ENCODE measurements at regions not wholly inside any gene's neighbourhood (a gene's known extent, or its start where the extent isn't known, plus 50 kb on each side); places are given as distances from the start of the nearest gene placed in this dataset.
"Not testable (repeated sequence)": the region's sequence is repeated elsewhere in the genome, so short reads cannot be mapped to it uniquely, and the experiment has no call there.

DNA sequence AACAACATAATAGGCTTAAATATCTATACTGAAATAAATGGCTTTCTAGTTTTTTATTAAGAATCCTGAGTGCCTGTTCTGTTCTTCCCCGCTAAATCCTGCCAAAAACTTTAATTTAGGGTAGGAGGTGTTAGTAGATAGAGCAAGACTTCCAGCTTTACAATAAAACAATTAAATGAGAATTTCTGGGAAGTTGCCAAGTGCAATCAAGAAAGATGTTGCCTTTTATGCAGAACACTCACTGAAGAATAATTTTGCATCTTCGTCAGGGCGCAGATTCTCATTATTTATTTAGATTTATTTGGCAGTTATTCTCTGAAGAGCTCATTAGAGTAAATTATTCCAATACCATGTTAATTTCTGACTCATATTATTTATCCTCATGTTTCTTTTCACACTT is 103.2 kb upstream of the GPR141 start (continued):
- TF ChIP-seq, protein P1, sequence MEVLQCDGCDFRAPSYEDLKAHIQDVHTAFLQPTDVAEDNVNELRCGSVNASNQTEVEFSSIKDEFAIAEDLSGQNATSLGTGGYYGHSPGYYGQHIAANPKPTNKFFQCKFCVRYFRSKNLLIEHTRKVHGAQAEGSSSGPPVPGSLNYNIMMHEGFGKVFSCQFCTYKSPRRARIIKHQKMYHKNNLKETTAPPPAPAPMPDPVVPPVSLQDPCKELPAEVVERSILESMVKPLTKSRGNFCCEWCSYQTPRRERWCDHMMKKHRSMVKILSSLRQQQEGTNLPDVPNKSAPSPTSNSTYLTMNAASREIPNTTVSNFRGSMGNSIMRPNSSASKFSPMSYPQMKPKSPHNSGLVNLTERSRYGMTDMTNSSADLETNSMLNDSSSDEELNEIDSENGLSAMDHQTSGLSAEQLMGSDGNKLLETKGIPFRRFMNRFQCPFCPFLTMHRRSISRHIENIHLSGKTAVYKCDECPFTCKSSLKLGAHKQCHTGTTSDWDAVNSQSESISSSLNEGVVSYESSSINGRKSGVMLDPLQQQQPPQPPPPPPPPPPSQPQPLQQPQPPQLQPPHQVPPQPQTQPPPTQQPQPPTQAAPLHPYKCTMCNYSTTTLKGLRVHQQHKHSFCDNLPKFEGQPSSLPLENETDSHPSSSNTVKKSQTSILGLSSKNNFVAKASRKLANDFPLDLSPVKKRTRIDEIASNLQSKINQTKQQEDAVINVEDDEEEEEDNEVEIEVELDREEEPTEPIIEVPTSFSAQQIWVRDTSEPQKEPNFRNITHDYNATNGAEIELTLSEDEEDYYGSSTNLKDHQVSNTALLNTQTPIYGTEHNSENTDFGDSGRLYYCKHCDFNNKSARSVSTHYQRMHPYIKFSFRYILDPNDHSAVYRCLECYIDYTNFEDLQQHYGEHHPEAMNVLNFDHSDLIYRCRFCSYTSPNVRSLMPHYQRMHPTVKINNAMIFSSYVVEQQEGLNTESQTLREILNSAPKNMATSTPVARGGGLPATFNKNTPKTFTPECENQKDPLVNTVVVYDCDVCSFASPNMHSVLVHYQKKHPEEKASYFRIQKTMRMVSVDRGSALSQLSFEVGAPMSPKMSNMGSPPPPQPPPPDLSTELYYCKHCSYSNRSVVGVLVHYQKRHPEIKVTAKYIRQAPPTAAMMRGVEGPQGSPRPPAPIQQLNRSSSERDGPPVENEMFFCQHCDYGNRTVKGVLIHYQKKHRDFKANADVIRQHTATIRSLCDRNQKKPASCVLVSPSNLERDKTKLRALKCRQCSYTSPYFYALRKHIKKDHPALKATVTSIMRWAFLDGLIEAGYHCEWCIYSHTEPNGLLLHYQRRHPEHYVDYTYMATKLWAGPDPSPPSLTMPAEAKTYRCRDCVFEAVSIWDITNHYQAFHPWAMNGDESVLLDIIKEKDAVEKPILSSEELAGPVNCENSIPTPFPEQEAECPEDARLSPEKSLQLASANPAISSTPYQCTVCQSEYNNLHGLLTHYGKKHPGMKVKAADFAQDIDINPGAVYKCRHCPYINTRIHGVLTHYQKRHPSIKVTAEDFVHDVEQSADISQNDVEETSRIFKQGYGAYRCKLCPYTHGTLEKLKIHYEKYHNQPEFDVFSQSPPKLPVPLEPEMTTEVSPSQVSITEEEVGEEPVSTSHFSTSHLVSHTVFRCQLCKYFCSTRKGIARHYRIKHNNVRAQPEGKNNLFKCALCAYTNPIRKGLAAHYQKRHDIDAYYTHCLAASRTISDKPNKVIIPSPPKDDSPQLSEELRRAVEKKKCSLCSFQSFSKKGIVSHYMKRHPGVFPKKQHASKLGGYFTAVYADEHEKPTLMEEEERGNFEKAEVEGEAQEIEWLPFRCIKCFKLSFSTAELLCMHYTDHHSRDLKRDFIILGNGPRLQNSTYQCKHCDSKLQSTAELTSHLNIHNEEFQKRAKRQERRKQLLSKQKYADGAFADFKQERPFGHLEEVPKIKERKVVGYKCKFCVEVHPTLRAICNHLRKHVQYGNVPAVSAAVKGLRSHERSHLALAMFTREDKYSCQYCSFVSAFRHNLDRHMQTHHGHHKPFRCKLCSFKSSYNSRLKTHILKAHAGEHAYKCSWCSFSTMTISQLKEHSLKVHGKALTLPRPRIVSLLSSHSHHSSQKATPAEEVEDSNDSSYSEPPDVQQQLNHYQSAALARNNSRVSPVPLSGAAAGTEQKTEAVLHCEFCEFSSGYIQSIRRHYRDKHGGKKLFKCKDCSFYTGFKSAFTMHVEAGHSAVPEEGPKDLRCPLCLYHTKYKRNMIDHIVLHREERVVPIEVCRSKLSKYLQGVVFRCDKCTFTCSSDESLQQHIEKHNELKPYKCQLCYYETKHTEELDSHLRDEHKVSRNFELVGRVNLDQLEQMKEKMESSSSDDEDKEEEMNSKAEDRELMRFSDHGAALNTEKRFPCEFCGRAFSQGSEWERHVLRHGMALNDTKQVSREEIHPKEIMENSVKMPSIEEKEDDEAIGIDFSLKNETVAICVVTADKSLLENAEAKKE (CRISPR knock-in tag; IDR thresholded peaks at IDR 0.05), result no peak
- no peak for TF ChIP-seq NANOG (IDR thresholded peaks at IDR 0.05; ENCODE audit: borderline replicate concordance)
- TF ChIP-seq, protein P2, sequence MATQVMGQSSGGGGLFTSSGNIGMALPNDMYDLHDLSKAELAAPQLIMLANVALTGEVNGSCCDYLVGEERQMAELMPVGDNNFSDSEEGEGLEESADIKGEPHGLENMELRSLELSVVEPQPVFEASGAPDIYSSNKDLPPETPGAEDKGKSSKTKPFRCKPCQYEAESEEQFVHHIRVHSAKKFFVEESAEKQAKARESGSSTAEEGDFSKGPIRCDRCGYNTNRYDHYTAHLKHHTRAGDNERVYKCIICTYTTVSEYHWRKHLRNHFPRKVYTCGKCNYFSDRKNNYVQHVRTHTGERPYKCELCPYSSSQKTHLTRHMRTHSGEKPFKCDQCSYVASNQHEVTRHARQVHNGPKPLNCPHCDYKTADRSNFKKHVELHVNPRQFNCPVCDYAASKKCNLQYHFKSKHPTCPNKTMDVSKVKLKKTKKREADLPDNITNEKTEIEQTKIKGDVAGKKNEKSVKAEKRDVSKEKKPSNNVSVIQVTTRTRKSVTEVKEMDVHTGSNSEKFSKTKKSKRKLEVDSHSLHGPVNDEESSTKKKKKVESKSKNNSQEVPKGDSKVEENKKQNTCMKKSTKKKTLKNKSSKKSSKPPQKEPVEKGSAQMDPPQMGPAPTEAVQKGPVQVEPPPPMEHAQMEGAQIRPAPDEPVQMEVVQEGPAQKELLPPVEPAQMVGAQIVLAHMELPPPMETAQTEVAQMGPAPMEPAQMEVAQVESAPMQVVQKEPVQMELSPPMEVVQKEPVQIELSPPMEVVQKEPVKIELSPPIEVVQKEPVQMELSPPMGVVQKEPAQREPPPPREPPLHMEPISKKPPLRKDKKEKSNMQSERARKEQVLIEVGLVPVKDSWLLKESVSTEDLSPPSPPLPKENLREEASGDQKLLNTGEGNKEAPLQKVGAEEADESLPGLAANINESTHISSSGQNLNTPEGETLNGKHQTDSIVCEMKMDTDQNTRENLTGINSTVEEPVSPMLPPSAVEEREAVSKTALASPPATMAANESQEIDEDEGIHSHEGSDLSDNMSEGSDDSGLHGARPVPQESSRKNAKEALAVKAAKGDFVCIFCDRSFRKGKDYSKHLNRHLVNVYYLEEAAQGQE (IDR thresholded peaks at IDR 0.05; ENCODE audit: unreplicated experiment), result no peak
- no peak for TF ChIP-seq EZH2 (IDR thresholded peaks at IDR 0.05; ENCODE audit: low read depth, unreplicated experiment)
- TF ChIP-seq POLR2AphosphoS5 (IDR thresholded peaks at IDR 0.05; ENCODE audit: low read depth), result no peak
- TF ChIP-seq ZNF114 (CRISPR knock-in tag; IDR thresholded peaks at IDR 0.05), result no peak

DNA sequence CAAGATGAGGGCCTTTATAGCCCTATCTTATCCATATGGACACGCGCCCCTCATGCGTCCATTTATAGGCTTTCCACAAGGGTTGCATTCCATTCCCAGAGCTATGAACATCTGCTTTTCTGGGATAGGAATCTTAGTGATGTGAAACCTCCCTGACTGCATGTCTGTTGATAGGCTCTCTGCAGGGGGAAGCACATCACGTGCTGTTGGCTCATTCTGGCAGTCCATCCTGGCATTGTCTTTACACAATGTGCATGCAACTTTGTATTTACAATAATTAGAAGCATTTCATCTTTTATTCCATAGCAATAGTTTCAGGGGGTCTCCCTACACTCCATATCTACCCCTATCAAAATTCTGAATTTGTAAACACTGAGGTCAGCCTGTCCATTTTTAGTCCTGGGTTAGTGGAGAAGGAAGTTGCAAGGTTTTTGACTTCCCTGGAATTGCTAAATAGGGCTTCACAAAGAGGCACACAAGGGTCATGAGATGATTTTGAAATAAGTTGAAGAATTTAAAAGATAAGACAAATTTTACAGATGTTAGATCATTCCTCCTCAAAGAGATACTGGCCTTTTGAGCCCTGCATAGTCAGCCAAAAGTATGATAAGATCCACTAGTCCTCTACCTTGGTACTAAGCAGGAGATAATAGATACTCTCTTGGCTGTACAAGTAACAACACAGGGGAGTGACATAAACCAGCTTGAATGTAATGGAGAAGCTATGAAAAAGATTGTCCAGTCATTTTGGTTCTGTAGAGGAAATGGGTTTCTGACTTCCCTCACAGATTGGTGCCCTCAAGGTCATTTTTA is 98.7 kb upstream of the GPR141 start:
- not testable (repeated sequence) for H3K27me3 ChIP-seq (ENCODE audit: insufficient read depth); H3K27me3 Mint-ChIP-seq (ENCODE audit: insufficient read depth, low read depth, poor library complexity); H3K79me2 ChIP-seq (replicated peaks; ENCODE audit: insufficient read depth); H3K4me3 Mint-ChIP-seq; H3F3A ChIP-seq (replicated peaks; ENCODE audit: low read depth); H3K9me3 Mint-ChIP-seq; H4K20me1 ChIP-seq (replicated peaks; ENCODE audit: insufficient read depth); H3K4me1 ChIP-seq (ENCODE audit: insufficient read depth); H3K36me3 Mint-ChIP-seq (ENCODE audit: low read depth); H3K4me3 ChIP-seq; H3K4me1 Mint-ChIP-seq; H3K27ac Mint-ChIP-seq; DNase-seq (ENCODE audit: low spot score); H3K27ac ChIP-seq (ENCODE audit: low read depth); ATAC-seq; H3K4me2 ChIP-seq; H3K9me2 ChIP-seq (ENCODE audit: insufficient read depth); H2AFZ ChIP-seq; H3K36me3 ChIP-seq (ENCODE audit: insufficient read depth)
